LNCAP (cell line): ENCODE measurements at regions not wholly inside any gene's neighbourhood (a gene's known extent, or its start where the extent isn't known, plus 50 kb on each side); places are given as distances from the start of the nearest gene placed in this dataset.

Source experiments
- CTCF ChIP-seq: fragments of 450-650 bp; IDR thresholded peaks from 2 replicates; pipeline ENCODE4 v1.5.1; 2017; ENCODE audit warnings: mild to moderate bottlenecking

DNA sequence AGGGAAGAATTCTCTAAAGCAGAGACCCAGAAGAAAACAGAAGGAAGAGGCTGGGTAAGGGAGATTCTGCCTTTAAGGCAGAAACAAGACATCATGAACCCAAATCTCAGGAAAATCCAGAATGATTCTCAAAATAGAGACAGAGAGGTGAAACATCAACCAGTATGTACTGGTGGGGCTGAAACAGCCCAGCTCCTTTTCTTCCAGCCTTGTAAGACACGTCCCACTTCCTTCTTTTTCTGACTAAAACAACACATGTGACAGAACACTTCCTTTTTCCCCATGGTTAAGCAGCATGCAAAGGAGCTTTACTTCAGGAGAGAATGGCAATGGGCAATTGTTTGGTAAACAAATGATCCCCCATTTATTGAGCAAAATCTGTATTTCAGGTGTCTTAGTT is 230.8 kb upstream of the NR4A3 start:
- TF ChIP-seq CTCF: no peak

DNA sequence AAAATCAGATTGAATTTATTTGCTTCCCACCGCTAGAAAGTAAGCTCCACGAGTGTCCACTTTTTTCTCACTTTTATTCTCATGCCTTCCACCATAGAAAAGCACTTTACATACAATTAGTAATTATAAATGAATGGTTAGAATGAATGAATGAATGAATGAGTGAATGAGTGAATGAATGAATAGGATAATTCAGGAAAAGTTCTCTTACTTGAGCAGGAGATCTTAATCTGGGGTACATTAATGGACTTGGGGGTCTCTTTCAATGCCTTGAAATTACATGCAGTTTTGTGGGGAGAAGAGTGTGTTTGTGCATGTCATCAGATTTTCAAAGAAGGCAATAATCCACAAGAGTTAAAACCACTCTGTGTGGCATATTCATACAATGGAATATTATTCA is 229.9 kb upstream of the NR4A3 start:
- TF ChIP-seq CTCF: no peak

GRCh38 chr9:99592834-99593574 is 228.7 kb upstream of the NR4A3 start:
- TF ChIP-seq CTCF: no peak

GRCh38 chr9:99593610-99594009 is 228.1 kb upstream of the NR4A3 start:
- TF ChIP-seq CTCF: no peak

GRCh38 chr9:99594056-99594780 is 227.5 kb upstream of the NR4A3 start:
- TF ChIP-seq CTCF: no peak

- TF ChIP-seq CTCF: no peak
Measured at GRCh38 chr9:99595796-99596195, 225.9 kb upstream of the NR4A3 start.

DNA sequence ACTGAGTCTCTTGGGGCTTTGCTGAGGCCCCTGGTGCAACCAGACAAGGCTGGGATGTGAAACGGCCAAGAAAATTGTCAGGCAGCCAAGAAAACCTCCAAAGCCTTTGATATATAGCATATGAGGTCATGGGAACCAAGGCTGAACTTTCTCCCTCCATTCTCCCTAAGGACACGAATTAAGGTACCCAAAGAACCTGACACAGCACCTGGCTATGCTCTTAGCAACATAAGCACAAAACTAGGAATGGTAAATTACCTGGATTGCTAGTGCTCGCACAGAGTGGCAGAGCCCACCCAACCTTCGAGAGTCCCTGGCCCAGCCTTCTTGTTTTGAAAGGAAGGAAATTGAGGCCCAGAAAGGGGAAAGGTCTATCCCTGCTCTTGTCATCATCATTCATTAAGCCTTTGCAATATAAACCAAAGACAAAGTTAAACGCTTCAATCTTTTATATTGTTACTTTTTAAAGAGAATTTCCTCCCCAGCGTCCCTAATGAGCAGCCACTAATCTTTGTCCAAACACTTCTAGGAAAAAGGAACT is 220.0 kb upstream of the NR4A3 start:
- TF ChIP-seq CTCF: no peak
